HG03159 (cell line): ENCODE measurements at regions not wholly inside any gene's neighbourhood (a gene's known extent, or its start where the extent isn't known, plus 50 kb on each side); places are given as distances from the start of the nearest gene placed in this dataset.
"Not testable (repeated sequence)": the region's sequence is repeated elsewhere in the genome, so short reads cannot be mapped to it uniquely, and the experiment has no call there.

Experiments
- ATAC-seq: cut with Tn5 transposase; IDR thresholded peaks from one replicate; pipeline ENCODE4 v1.9.1; 2021; ENCODE audit warnings: mild to moderate bottlenecking, moderate library complexity; ENCODE audit not compliant: unreplicated experiment

GRCh38 chr5:106854105-106854687 lies 816.5 kb downstream of the EFNA5 start:
- ATAC-seq: no peak

- ATAC-seq: no peak
These were observed 817.5 kb downstream of the EFNA5 start for GRCh38 chr5:106853266-106853665.

- no peak for ATAC-seq
These were observed 821.5 kb downstream of the EFNA5 start for GRCh38 chr5:106849266-106849665.

- ATAC-seq: peak; percentile 88
These were observed 826.8 kb downstream of the EFNA5 start for GRCh38 chr5:106843812-106844416.

- ATAC-seq: no peak
These were observed 837.2 kb downstream of the EFNA5 start for GRCh38 chr5:106833517-106833916.

- ATAC-seq: no peak
These were observed 843.7 kb downstream of the EFNA5 start for GRCh38 chr5:106827061-106827460.

GRCh38 chr5:106825374-106825773 lies 845.4 kb downstream of the EFNA5 start:
- ATAC-seq: no peak

GRCh38 chr5:106822851-106823250 lies 847.9 kb downstream of the EFNA5 start:
- ATAC-seq: no peak

- ATAC-seq: no peak
These were observed 852.2 kb downstream of the EFNA5 start for GRCh38 chr5:106818552-106818951.

- no peak for ATAC-seq
These were observed 855.8 kb downstream of the EFNA5 start for GRCh38 chr5:106814961-106815360.

GRCh38 chr5:106801554-106801953 lies 869.2 kb downstream of the EFNA5 start:
- ATAC-seq: no peak

- no peak for ATAC-seq
These were observed 872.7 kb downstream of the EFNA5 start for GRCh38 chr5:106797996-106798395.

- ATAC-seq: no peak
These were observed 874.7 kb downstream of the EFNA5 start for GRCh38 chr5:106796081-106796480.

GRCh38 chr5:106784846-106785245 lies 885.9 kb downstream of the EFNA5 start:
- ATAC-seq: no peak

- no peak for ATAC-seq
These were observed 890.4 kb downstream of the EFNA5 start for GRCh38 chr5:106780355-106780754.

- not testable (repeated sequence) for ATAC-seq
These were observed 894.2 kb downstream of the EFNA5 start for GRCh38 chr5:106776515-106776914.

- ATAC-seq: no peak
These were observed 902.3 kb downstream of the EFNA5 start for GRCh38 chr5:106768392-106768791.

GRCh38 chr5:106766916-106767315 lies 903.8 kb downstream of the EFNA5 start:
- no peak for ATAC-seq

GRCh38 chr5:106759581-106759980 lies 911.2 kb downstream of the EFNA5 start:
- ATAC-seq: no peak

- no peak for ATAC-seq
These were observed 911.6 kb downstream of the EFNA5 start for GRCh38 chr5:106759152-106759551.

GRCh38 chr5:106757672-106758071 lies 913.1 kb downstream of the EFNA5 start:
- ATAC-seq: peak; percentile 70

- ATAC-seq: no peak
These were observed 914.9 kb downstream of the EFNA5 start for GRCh38 chr5:106755789-106756188.

- no peak for ATAC-seq
These were observed 915.7 kb downstream of the EFNA5 start for GRCh38 chr5:106755066-106755465.
